NCI-H1092 treated with DMSO at 0.1 percent for 48 hours (cell line): ENCODE measurements at regions not wholly inside any gene's neighbourhood (a gene's known extent, or its start where the extent isn't known, plus 50 kb on each side); places are given as distances from the start of the nearest gene placed in this dataset.

Experiments used
- DNase-seq: peaks from one replicate; lab custom pipeline; 2025; lab: John Stamatoyannopoulos, UW

DNA sequence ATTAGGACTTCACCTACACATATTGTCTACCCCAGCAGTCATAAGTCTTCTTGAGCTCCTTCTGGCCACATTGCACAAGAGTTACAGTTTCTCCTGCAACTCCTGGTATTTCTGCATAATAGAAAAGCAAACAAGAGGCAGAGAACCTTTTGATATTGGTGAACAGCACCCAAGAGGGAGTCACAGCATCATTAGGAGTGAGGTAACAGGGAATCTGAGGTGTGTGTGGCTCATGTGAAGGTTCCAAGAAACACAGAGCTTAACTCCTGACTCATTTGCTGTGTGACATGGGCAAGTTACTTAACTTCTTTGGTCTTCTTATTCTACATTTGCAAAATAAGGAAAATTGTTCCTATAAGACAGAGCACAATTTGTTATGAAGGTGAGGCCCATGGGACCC lies 374.6 kb downstream of the INSC start:
- DNase-seq: no peak

DNA sequence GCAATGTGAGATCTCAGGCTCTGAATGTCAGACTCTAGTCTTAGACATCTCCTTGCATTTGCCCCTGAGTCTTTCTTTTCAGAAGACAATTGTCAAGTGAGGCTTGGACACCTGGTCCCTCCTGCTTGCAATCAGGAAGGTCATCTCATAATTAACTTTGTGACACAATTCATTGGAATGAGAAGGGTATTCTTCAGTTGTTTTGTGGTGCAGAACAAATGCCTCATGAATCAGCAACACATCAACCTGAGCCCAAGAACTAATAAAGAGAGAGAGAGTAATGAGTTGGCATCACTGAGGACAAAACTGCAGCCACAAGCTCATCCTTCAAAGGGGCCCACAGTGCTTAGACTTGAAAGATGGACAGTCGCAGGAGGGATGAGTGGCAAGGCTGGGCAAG lies 375.8 kb downstream of the INSC start:
- DNase-seq: no peak

DNA sequence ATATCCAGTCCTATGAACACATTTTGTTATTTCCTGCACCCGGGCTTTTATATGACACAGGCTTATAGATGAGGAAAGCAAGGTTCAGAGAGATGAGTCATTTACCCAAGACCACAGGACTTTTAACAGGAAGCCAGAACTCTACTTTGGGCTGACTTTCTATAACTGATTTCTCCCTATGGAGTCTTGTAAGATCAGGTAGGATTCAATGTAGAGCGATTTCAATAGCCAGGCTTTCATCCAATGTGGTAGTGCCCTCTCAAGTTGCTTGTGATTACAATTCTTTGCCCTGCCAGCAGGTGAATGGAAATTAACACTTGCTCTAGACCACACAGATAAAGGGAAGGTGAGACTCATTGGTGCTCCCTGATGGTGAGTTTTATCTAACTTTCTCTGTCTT lies 378.3 kb downstream of the INSC start:
- DNase-seq: no peak

DNA sequence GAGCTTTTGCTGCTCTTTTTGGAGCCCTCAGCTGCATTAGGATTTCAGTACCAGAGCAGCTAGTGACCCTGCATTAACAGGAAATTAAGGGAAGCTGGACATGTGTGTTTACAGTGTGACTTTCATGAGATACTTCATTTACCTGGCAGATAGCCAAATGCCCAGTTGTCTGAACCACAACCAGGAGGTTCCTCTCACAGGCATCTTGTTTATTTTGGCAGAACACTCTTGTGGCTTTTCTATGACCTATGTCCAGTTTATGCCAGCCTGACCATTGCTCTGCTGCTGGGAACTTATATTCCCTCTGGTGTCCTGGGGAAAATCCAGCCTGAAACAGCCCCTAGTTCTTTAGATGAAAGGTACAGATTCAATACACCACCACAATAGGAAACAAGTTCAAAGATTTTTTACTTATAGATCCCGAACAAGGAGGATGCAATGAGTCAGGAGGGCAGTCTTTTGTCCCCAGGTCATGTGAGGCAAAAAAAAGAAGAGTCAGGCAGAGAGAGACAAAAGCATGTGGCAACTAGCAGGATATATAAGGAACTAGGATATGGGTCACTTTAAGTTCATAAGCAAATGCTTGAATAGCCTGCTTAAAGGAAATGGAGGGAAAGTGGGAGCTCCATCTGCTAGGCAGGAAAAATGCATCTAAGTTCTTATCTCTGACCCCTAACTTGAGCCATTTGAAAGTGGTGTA lies 379.3 kb downstream of the INSC start:
- peak; percentile 19 for DNase-seq

DNA sequence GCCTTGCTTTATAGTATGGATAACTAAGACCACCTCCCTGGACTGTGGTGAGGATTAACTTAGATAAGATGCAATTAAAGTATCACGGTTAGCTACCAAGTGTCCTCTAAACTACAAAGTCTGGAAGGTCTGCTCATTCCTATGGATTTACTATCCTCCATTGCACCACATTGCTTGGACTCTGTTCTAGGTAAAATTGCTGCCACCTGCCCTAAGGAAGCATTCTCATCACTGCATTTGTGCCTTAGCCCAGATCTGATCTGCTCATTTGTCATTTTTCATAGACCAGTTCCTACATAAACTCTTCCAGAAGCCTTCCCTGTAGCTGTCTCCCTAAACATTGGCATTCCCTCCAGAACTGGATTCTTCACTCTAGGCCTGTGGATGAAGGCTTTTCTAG lies 380.0 kb downstream of the INSC start:
- DNase-seq: no peak

DNA sequence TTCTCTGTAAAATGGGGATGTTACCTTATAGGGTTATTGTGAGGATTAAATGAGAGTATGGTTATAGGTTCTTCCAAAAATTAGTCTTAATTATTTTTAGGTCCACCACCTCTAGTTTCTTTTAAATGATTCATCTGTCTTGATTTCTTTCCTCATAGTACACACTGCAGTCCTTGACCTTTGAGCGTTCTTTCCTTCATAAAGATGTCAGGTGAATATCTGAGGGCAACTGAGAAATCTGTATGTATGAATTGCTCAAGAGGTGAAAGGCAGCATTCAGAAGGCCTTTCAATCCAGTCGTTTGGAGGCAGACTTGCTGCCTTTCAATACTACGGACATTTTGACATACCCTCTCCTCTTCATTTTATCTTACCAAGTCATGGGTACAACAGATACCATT lies 380.7 kb downstream of the INSC start:
- DNase-seq: no peak

DNA sequence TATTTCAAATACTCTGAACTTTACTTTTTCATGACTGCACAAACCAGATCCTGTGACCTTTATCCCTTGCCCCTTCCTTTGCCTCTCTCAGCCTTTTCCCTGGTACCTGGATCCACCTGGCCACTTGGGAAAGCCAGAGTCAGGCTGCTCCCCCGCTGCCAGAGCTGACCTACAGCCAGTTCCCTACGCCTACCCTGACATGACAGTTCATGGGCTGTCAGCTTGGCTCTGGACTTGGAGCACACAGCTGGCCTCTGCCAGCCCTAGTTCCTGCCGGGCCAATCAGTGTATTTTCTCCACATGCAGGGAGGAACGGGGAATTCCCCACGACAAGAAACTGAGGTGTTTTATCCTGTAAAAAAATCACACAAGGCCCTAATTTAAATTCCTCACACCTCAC lies 382.6 kb downstream of the INSC start:
- no peak for DNase-seq

DNA sequence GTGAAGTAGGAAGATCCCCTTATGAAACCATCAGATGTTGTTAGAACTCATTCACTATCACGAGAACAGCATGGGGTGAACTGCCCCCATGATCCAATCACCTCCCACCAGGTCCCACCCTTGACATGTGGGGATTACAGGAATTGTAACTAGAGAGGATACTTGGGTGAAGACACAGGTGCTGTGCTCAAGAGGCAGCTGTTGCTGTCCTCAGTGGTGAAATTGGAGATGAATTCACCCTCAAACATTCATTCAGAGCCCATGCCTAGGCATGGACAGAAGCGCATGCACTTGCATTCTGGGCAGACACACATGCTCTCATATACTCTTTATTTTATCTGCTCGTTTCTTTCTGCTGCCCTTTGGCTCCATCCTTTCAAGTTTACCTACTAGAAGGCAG lies 385.0 kb downstream of the INSC start:
- no peak for DNase-seq

DNA sequence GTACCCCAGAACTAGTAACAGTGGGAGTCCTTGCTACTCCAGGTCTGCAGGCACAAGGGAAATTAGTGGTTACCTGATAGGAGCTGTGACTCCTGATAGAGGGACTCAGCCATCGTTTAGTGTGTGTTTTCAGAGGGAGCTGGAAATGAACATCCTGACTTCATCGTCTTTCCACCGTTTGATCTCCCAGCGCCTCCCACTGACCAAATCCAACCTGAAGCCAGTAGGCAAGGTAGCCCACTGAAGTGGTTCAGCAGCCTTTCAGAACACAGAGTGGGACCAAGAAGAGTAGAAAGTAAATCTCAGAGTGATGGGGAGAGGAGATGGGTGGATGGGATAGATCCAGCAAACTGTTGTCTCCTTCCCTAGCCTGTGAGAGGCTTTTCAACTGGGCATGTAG lies 385.9 kb downstream of the INSC start:
- DNase-seq: no peak

DNA sequence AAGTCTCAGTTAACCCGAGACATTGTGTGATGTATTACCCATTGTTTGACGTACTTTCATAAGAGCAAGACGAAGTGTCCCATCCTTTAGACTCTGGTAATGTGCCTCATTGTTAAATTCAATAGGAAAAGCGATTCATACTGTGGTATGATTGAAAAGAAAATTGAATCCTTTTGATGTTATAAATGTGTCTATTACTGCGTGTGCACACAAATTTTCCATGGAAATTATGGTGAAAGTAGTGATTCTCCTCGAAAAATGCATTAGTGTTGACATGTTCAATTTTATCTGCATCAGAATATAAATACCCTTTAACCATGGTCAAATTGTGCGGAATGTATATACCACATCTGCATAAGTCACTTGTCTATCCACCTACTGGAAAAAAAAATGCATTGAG lies 386.8 kb downstream of the INSC start:
- no peak for DNase-seq

DNA sequence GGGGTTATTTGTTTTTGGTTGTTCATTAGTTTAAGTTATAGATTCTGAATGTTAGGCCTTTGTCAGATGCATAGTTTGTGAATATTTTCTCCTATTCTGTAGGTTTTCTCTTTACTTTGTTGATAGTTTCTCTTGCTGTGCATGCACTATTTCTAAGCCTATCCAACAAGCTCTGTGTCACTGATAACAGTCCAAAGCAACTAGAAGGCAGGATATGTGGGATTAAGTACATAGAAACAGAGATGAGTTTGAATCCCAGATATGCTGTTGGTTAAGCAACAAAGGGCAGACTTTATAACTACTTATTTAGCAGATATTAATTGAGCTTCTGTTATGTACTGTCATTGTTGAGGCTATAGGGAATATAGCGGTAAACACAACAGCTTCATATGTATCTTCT lies 390.4 kb downstream of the INSC start:
- no peak for DNase-seq

DNA sequence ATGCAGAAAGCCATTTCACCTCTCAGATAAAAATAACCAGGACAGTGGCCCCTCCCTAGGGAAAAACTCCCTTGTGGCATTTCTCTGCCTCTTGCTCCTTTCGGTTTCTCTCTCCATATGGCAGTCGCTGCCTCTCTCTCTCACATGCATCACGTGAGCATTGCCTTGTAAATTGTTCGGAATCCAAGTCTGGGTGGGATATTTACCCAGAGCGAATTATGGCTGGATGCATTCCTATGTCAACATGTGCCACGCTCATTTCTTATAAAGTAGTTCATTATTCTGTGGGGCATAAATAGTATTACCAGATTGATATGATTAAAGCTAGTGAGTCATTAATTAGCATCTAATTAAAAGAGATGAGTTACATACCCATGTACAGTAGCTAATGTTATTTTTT lies 392.9 kb downstream of the INSC start:
- peak; percentile 14 for DNase-seq

DNA sequence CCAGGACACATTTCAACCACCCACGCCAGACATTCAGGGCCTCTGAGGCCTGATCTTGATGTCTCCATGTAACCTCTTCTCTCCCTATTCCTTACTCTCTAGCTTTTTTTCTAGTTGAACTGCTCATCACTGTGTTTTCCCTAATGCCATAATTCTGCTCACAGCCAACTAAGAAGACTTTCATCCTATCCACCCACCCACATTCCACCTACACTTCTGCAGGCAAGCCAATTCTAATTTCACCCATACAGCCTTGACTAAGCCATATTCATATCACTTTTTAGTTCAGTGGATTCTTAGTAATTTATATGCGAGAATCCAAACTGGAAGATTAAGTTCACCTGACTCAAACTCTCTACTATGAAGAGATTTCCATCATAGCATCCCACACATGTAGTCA lies 394.4 kb downstream of the INSC start:
- no peak for DNase-seq

DNA sequence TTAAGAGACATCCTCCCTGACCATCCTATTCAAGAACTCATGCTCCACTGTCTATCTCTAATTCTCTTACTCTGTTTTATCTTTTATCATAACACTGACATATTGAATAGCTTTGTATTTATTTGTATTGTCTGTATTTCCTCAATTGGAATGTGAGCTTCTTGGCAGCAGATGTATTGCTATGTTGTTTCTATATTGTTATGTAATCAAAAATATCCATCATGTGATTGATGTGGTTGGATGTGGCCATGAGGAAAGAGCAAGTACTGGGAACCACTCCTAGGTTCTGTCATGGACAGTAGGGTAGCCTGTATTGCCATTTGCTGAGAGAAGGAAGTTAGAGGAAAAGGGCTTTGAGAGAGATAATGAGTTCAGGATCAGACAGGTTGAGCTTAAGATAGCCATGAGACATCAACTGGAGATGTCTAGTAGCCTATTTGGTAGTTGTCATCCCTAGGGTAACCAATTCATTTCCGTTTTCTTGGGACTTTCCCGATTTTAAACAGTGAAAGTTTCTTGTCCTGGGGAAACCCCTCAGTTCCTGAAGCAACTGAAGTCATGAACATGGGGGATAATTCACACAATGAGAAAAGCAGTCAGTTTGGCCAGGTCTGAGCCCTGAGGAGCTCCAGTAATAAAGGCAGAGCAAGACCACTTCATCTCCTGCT lies 404.5 kb downstream of the INSC start:
- DNase-seq: no peak

DNA sequence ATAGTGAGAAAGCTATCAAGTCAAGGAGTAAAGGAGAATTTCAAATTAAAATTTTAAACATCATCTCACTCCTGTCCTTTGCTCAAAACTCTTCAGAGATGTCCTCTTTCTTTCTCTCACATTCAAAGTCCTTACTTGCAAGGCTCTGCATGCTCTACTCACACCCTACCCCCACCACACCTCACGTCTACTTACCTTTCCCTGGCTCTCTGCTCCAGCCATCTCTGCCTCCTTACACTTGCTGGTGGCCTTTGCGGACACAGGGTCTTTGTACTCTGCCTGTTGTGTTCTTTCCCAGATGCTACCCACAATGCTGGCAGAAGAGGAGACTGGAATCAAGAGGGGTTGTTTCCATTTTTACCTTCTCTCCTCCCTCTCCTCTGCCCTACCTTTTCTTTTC lies 405.2 kb downstream of the INSC start:
- DNase-seq: no peak

DNA sequence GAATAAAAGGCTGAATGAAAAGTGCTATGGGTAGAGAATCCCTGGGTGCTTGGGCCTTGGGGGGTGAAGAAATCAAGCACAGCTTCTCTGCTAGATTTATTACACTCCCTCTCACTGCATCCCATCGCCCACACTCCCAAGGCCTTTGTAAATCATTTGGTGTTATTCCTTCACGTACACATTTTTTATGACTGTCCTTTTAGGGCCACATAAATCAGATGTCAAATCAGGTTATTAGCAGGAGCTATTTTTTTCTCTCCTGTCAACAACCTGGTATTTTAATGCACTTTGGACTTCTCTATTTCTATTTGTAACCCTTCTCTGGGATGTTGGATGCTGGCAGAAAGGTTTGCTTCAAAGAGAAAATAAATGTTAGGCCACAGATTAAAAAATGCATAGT lies 408.8 kb downstream of the INSC start:
- no peak for DNase-seq

DNA sequence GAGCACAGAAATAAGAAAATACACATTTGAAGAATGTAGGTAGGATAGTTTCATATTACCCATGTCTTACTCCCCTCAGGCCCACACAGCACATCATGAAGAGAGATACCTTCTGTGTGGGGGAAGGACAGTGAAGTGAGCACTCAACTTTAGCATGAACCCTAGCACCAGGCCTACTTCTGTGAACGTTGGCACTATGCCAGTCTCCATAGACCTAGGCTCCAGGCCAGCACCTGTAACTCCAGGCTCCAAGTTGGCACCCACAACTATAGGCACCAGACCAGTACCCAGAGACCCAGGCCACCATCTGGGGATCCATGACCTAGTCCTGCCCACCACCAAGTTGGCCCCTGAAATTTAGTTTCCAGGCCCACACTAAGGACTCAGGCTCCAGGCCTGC lies 410.9 kb downstream of the INSC start:
- no peak for DNase-seq

DNA sequence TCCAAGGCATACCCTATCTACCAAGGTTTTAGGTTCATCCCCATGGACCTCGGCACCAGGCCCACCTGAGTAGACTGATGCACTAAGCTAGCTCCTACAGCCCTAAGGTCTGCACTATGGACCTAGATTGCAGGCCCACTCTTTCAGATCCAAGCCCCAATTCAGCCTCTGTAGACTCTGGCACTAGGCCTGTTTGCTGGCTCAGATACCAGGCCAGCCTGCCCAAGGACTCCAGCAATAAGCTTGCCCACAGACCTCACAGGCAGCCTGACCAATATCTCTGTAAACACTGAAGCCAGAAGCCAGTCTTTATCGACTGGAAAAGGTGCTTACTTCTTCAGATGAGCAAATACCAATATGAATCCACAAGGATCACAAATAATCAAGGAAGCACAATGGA lies 411.3 kb downstream of the INSC start:
- no peak for DNase-seq

DNA sequence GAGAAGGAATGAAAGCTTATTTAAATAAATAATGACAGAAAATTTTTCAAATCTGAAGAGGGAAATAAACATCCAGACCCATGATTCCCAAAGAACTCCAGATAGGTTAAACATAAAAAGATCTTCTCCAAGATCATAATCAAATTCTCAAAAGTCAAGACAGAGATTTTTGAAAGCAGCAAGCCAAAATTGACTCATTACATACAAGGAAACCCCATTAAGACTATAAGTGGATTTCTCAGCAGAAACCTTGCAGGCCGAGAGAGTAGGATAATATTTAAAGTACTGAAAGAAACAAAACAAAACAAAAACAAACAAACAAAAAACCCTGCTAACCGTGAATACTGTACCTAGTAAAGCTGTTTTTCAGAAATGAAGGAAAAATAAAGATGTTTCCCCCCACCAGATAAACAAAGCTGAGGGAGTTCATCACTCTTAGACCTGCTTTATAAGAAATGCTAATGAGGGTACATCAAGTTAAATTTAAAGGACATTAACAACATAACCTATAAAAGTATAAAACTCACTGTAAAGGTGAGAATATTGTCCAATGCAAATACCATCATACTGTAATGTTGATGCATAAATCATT lies 412.2 kb downstream of the INSC start:
- no peak for DNase-seq

DNA sequence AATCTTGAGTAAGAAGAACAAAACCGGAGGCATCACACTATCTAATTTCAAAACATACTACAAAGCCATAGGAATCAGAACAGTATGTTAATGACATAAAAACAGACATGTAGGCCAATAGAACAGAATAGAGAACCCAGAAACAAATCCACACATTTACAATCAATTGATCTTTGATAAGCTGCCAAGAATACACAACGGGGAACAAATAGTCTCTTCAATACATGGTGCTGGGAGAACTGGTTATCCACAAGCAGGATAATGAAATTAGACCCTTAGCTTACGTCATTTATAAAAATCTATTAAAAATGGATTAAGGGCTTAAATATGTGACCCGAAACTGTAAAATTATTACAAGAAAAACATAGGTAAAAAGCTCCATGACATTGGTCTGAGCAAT lies 417.7 kb downstream of the INSC start:
- no peak for DNase-seq

DNA sequence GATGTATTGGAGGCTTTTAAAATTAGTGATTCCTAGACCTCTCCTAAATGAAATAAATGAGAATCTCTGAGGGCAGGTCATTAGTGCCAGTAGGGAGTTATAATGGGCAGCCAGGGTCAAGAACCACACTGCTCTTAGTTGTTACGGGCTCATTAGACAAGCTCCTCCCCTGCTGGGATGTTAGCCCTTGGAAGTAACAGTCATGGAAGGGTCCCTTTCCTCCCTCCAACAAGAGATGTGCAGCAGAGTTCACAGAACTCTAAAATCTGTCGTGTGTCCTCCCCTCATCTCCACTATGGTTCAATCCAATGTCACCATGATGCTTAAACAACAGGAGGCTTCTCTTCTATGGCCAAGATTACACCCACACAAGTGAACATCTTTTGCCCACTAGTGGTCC lies 419.5 kb downstream of the INSC start:
- DNase-seq: no peak

DNA sequence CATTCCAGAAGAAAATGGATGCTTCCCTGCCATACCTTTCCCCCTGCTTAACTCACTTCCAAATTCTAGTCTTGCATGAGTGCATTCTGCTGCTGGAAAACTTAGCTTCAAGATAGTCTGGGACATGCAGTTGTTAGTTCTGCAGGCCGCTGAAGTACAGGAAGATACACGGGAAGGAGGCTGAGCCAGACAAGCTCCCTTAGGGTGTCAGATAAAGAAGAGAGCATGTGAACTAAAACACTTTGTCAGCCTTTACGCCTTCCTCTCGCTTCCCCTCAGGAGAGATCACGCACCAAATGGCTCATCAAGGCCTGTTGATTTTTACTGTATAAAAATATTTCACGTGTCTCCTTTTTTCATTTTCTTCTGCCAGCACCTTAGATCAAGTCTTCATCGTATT lies 420.7 kb downstream of the INSC start:
- no peak for DNase-seq

DNA sequence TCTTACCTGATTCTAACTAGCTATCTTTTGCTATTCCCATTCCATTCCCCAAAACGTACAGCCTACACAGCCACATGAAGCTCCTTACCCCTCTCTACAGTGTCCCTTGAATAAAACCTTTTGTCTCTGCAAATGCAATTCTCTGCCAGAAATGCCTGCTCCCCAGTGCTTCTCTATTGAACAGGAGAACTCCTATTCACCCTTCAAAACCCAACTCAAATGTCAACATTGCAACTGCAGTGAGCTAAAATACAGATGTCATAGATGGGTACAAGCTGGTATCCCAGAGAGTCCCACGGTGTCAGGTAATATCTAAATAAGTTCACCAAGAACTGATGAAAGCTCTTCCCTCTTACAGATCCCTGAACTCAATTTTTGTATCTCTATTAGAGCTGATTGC lies 421.7 kb downstream of the INSC start:
- no peak for DNase-seq

DNA sequence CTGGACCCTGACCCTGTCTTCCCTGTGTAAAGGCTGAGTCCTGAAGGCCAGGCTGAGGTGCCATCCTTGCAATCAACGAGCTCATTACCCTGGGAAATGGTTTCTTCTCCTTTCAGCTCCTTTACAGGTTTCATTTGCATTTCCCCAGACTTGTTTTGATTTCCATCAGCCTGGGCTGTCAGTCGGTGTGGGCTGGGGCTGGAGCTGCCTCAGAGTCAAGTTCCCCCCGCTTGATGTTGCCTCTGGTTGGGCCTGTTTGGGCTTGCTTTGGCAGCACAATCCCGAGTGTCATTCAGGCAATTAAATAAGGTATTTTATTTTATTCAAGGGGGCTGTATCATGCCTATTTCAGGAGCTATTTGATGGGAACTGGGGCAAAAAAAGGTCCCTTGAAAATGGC lies 424.9 kb downstream of the INSC start:
- DNase-seq: no peak
